Lower leg skin (tissue), 3 donors: ENCODE measurements at regions not wholly inside any gene's neighbourhood (a gene's known extent, or its start where the extent isn't known, plus 50 kb on each side); places are given as distances from the start of the nearest gene placed in this dataset.

Source experiments
- CTCF ChIP-seq, 3 donors: fragments of 450-650 bp; IDR thresholded peaks; one replicate each; pipeline ENCODE4 v1.5.1; 2016; ENCODE audit warnings: antibody characterized with exemption in 3 of 3, mild to moderate bottlenecking in 3 of 3, moderate library complexity in 2 of 3
- POLR2A ChIP-seq, 2 donors: fragments of 450-650 bp; IDR thresholded peaks; one replicate each; pipeline ENCODE4 v1.6.1; 2016 to 2017; ENCODE audit warnings: antibody characterized with exemption in 2 of 2, mild to moderate bottlenecking in 1 of 2, moderate library complexity in 1 of 2

GRCh38 chr7:153939654-153940053 is 112.5 kb upstream of the DPP6 start:
- TF ChIP-seq POLR2A (IDR thresholded peaks at IDR 0.05) (no peak), CTCF (IDR thresholded peaks at IDR 0.05) (no peak)
